ENCODE measurements at regions not wholly inside any gene's neighbourhood (a gene's known extent, or its start where the extent isn't known, plus 50 kb on each side); places are given as distances from the start of the nearest gene placed in this dataset.

GRCh38 chr7:117955046-117955445 lies 81.8 kb upstream of the CTTNBP2 start:
- no peak overlapping the region for H3K27ac Mint-ChIP-seq
- no peak for ATAC-seq
- no peaks in the 10 kb centered on the region for H3K4me1 Mint-ChIP-seq
- no peak for DNase-seq
- H3K4me3 Mint-ChIP-seq = no peak overlapping the region
- H3K9me3 Mint-ChIP-seq = peaks cover 0 to 9% (median 0%) of the 10 kb centered on the region in 9 donors
- POLR2A ChIA-PET = no interaction called here
- no peaks in the 10 kb centered on the region for H3K36me3 Mint-ChIP-seq
- peaks cover 0 to 10% (median 3%) of the 10 kb centered on the region in 5 donors for H3K27me3 Mint-ChIP-seq

DNA sequence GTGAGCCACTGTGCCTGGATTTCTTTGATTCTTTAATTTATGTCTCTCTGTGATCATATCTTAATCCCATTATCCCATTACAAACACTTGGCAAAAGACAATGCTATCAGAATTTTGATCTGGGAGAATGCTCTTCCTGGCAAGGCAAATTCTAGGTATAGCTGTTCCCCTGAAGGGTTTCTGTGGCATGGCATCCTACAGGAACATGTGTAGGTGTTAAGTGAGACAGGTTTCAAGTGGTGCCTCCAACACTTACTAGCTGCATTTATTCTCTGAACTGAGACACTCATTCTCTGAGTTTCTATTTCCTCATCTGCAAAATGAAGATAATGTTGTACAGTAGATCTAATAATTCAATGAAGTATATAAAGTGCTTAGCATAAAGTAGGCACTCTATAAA lies 87.1 kb upstream of the CTTNBP2 start:
- no peak overlapping the region for H3K27ac Mint-ChIP-seq
- H3K9me3 Mint-ChIP-seq = no peaks in the 10 kb centered on the region
- no peaks in the 10 kb centered on the region for H3K4me1 Mint-ChIP-seq
- DNase-seq (no peak), ATAC-seq (no peak)
- peaks cover 0 to 21% (median 3%) of the 10 kb centered on the region in 5 donors for H3K27me3 Mint-ChIP-seq
- H3K4me3 Mint-ChIP-seq = no peak overlapping the region
- H3K36me3 Mint-ChIP-seq = no peaks in the 10 kb centered on the region
- POLR2A ChIA-PET = no interaction called here

- Mint-ChIP-seq H3K36me3 (no peaks in the 10 kb centered on the region), H3K27me3 (peaks cover 0 to 18% (median 3%) of the 10 kb centered on the region in 5 donors), H3K4me1 (no peaks in the 10 kb centered on the region), H3K4me3 (no peak overlapping the region), H3K9me3 (peaks cover 0 to 3% (median 0%) of the 10 kb centered on the region in 9 donors), H3K27ac (no peak overlapping the region)
- ATAC-seq = no peak
- POLR2A ChIA-PET = no interaction called here
- DNase-seq = no peak
These were observed 88.0 kb upstream of the CTTNBP2 start for GRCh38 chr7:117961235-117961634.

DNA sequence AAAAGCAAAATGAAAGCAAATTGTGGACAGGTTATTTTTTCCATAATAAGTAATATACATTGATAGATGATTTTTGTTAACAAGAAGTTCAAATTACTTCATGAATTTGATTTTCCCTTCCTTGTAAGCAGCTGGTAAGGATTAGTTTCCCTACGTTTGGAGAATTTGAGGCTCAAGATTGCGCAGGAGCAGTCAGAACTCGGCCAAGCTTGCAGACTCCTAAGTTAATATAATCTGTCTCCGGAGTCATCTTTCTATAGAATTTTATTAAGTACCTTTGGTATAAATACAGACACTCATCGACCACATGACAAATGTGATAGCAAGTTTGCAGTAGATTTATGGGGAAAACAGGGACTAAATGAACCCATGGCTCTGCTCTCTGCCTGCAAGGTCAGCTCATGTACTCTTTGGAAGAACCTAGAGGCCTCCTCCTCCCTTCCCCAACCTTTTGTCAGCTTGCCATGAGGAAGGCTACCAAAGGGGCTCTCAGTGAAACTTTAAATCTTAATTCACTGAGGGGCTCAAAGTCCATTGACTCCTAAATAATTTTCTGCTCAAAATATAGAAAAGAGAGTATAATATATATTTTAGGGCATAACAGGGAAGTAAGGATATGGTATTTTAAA lies 89.2 kb upstream of the CTTNBP2 start:
- H3K9me3 Mint-ChIP-seq = peaks cover 0 to 9% (median 3%) of the 10 kb centered on the region in 9 donors
- H3K36me3 Mint-ChIP-seq = no peaks in the 10 kb centered on the region
- POLR2A ChIA-PET = no interaction called here
- peaks cover 0 to 11% (median 3%) of the 10 kb centered on the region in 5 donors for H3K27me3 Mint-ChIP-seq
- DNase-seq = no peak
- no peak overlapping the region for H3K4me3 Mint-ChIP-seq
- H3K4me1 Mint-ChIP-seq = no peaks in the 10 kb centered on the region
- ATAC-seq = no peak
- peak overlapping the region in 1 of 10 donors; percentile 2 for H3K27ac Mint-ChIP-seq

GRCh38 chr7:117963264-117964197 lies 90.3 kb upstream of the CTTNBP2 start:
- peaks cover 0 to 13% (median 3%) of the 10 kb centered on the region in 9 donors for H3K9me3 Mint-ChIP-seq
- no peaks in the 10 kb centered on the region for H3K36me3 Mint-ChIP-seq
- H3K27ac Mint-ChIP-seq = no peak overlapping the region
- H3K4me3 Mint-ChIP-seq = no peak overlapping the region
- ATAC-seq = no peak
- POLR2A ChIA-PET = interaction anchor here (0.6 kb wide), 1 partner anchor 1122 kb away, joined by 3 read pairs; no protein-coding TSS in a partner anchor
- H3K27me3 Mint-ChIP-seq = peaks cover 0 to 11% (median 3%) of the 10 kb centered on the region in 5 donors
- no peaks in the 10 kb centered on the region for H3K4me1 Mint-ChIP-seq
- DNase-seq = no peak

DNA sequence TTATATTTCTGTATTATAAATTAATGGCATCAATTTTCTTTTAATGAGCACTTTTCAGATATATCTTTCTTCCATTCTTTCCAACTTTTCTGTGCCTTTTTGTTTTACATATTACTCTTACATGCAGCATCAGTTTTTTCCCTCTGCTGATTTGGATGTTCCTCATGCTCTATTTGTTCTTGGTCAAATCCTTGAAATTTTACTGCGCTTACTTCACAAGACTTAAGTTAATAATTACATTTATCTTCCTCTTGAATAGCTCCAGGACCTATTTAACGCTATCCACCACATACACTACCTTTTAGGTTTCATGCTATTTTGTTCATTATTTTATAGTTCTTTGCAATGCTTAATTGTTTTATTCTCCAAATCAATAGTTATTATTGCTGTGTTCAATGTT lies 97.6 kb upstream of the CTTNBP2 start:
- Mint-ChIP-seq H3K4me1 (no peaks in the 10 kb centered on the region), H3K27me3 (peaks cover 0 to 7% (median 2%) of the 10 kb centered on the region in 5 donors), H3K27ac (no peak overlapping the region), H3K36me3 (no peaks in the 10 kb centered on the region), H3K9me3 (peaks cover 0 to 14% (median 2%) of the 10 kb centered on the region in 9 donors), H3K4me3 (no peak overlapping the region)
- DNase-seq = no peak
- POLR2A ChIA-PET = no interaction called here
- ATAC-seq = no peak

GRCh38 chr7:117971556-117972244 lies 98.5 kb upstream of the CTTNBP2 start:
- POLR2A ChIA-PET = no interaction called here
- peak overlapping the region in 1 of 10 donors; percentile 18 for H3K27ac Mint-ChIP-seq
- DNase-seq (no peak), ATAC-seq (no peak)
- H3K4me1 Mint-ChIP-seq = no peaks in the 10 kb centered on the region
- no peak overlapping the region for H3K4me3 Mint-ChIP-seq
- peaks cover 0 to 3% (median 1%) of the 10 kb centered on the region in 5 donors for H3K27me3 Mint-ChIP-seq
- H3K36me3 Mint-ChIP-seq = no peaks in the 10 kb centered on the region
- H3K9me3 Mint-ChIP-seq = peaks cover 0 to 9% (median 0%) of the 10 kb centered on the region in 9 donors

DNA sequence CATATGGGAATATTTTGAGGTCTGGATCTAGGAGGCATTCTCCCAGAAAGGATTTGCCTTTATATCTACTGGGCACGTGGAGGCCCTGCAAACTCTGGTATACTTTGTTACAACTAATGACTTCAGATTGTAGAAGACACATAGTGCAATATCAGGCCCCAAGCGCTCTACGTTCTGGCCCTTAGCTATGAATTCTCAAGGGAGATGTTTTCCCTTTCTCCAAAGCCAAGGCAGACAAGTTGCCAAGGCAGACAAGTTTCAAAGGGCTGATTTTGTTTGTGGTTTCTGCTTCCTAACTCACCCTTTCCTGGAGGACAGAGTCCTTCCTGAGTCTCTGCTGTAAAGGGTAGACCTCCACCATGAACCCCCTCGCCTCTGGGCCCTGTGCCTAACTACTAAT lies 99.4 kb upstream of the CTTNBP2 start:
- ATAC-seq (no peak), DNase-seq (no peak)
- H3K36me3 Mint-ChIP-seq = no peaks in the 10 kb centered on the region
- peaks cover 0 to 6% (median 0%) of the 10 kb centered on the region in 9 donors for H3K9me3 Mint-ChIP-seq
- POLR2A ChIA-PET = no interaction called here
- H3K27me3 Mint-ChIP-seq = peaks cover 0 to 3% (median 0%) of the 10 kb centered on the region in 5 donors
- no peak overlapping the region for H3K27ac Mint-ChIP-seq
- H3K4me1 Mint-ChIP-seq = no peaks in the 10 kb centered on the region
- H3K4me3 Mint-ChIP-seq = no peak overlapping the region

GRCh38 chr7:117973975-117974374 lies 100.7 kb upstream of the CTTNBP2 start:
- POLR2A ChIA-PET = no interaction called here
- Mint-ChIP-seq H3K4me1 (no peaks in the 10 kb centered on the region), H3K4me3 (no peak overlapping the region), H3K9me3 (peaks cover 0 to 6% (median 0%) of the 10 kb centered on the region in 9 donors), H3K27me3 (peaks cover 0 to 3% (median under 1%) of the 10 kb centered on the region in 5 donors), H3K27ac (no peak overlapping the region), H3K36me3 (no peaks in the 10 kb centered on the region)
- DNase-seq (no peak), ATAC-seq (no peak)

DNA sequence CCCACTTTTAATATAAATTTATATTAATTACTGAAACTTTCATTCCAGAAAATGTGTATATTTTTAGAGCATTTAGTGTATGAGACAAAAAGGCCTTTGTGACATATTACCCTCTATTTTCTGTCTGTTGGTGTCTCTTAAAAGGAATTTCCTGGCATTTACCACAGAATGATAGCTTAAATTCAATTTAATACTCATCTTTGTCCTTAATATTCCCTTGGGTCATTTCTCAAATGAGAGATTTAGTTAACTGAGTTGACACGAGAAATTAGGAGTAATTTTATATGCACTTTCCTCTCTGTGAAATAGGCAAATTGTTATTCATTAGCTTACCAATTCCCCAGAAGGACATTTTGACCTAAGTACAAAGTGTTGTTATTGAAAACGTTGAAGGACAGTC lies 101.7 kb upstream of the CTTNBP2 start:
- H3K9me3 Mint-ChIP-seq = peaks cover 0 to 4% (median 0%) of the 10 kb centered on the region in 9 donors
- no peak overlapping the region for H3K27ac Mint-ChIP-seq
- peaks cover 0 to 7% (median 2%) of the 10 kb centered on the region in 5 donors for H3K27me3 Mint-ChIP-seq
- H3K4me1 Mint-ChIP-seq = no peaks in the 10 kb centered on the region
- ATAC-seq (no peak), DNase-seq (no peak)
- H3K36me3 Mint-ChIP-seq = no peaks in the 10 kb centered on the region
- POLR2A ChIA-PET = no interaction called here
- H3K4me3 Mint-ChIP-seq = no peak overlapping the region

GRCh38 chr7:117975476-117975875 lies 102.2 kb upstream of the CTTNBP2 start:
- Mint-ChIP-seq H3K4me1 (no peaks in the 10 kb centered on the region), H3K27me3 (peaks cover 0 to 12% (median 2%) of the 10 kb centered on the region in 5 donors), H3K9me3 (peaks cover 0 to 3% (median 0%) of the 10 kb centered on the region in 9 donors), H3K27ac (no peak overlapping the region), H3K36me3 (no peaks in the 10 kb centered on the region), H3K4me3 (no peak overlapping the region)
- DNase-seq = no peak
- no peak for ATAC-seq
- POLR2A ChIA-PET = no interaction called here

- Mint-ChIP-seq H3K27me3 (peaks cover 0 to 12% (median 2%) of the 10 kb centered on the region in 5 donors), H3K4me3 (no peak overlapping the region), H3K4me1 (no peaks in the 10 kb centered on the region), H3K27ac (no peak overlapping the region), H3K9me3 (peaks cover 0 to 5% (median 0%) of the 10 kb centered on the region in 9 donors), H3K36me3 (no peaks in the 10 kb centered on the region)
- POLR2A ChIA-PET = no interaction called here
- no peak for DNase-seq
- no peak for ATAC-seq
These were observed 106.8 kb upstream of the CTTNBP2 start for GRCh38 chr7:117979954-117980497.

Measured in naive thymus-derived CD8-positive, alpha-beta T cell (primary cell).